Mesendoderm (in vitro differentiated cells): ENCODE measurements at regions not wholly inside any gene's neighbourhood (a gene's known extent, or its start where the extent isn't known, plus 50 kb on each side); places are given as distances from the start of the nearest gene placed in this dataset.

ENCODE experiments used
- DNase-seq: peaks from one replicate; pipeline ENCODE4 v3.0.0; 2013
- H2AK5ac ChIP-seq: 2 replicates; pipeline ENCODE4 v1.6.1; 2013; ENCODE audit warnings: low read length, inconsistent platforms
- H2BK120ac ChIP-seq: 2 replicates; pipeline ENCODE4 v1.6.1; 2013; ENCODE audit warnings: low read depth, mild to moderate bottlenecking, low read length, moderate library complexity, mixed read lengths
- H2BK15ac ChIP-seq: replicated peaks from 2 replicates; pipeline ENCODE4 v1.6.1; 2013; ENCODE audit warnings: low read depth, mild to moderate bottlenecking, moderate library complexity
- H2BK5ac ChIP-seq: 2 replicates; pipeline ENCODE4 v1.6.1; 2013; ENCODE audit warnings: low read length, inconsistent platforms
- H3K18ac ChIP-seq: 2 replicates; pipeline ENCODE4 v1.6.1; 2013; ENCODE audit warnings: mild to moderate bottlenecking, low read length, mixed read lengths
- H3K23ac ChIP-seq: one replicate; pipeline ENCODE4 v1.6.1; 2013; ENCODE audit warnings: low read length
- H3K27ac ChIP-seq: 2 replicates; pipeline ENCODE4 v1.5.1; 2013; ENCODE audit warnings: low read depth, mild to moderate bottlenecking, inconsistent platforms, low read length, moderate library complexity
- H3K27me3 ChIP-seq: 2 replicates; pipeline ENCODE4 v1.6.1; 2013; ENCODE audit warnings: low read length, control low read depth, mild to moderate bottlenecking, inconsistent platforms; ENCODE audit not compliant: insufficient read depth, poor library complexity
- H3K36me3 ChIP-seq: 2 replicates; pipeline ENCODE4 v1.6.1; 2013; ENCODE audit warnings: low read length, inconsistent platforms; ENCODE audit not compliant: control insufficient read depth, insufficient read depth
- H3K4ac ChIP-seq: one replicate; pipeline ENCODE4 v1.6.1; 2013; ENCODE audit warnings: low read depth, mild to moderate bottlenecking, low read length, moderate library complexity
- H3K4me1 ChIP-seq: 2 replicates; pipeline ENCODE4 v1.6.1; 2013; ENCODE audit warnings: low read depth, low read length, inconsistent platforms; ENCODE audit not compliant: control insufficient read depth
- H3K4me2 ChIP-seq: 2 replicates; pipeline ENCODE4 v1.6.1; 2013; ENCODE audit warnings: low read length
- H3K4me3 ChIP-seq: 2 replicates; pipeline ENCODE4 v1.5.1; 2013; ENCODE audit warnings: mild to moderate bottlenecking, low read length
- H3K56ac ChIP-seq: one replicate; pipeline ENCODE4 v1.6.1; 2013; ENCODE audit warnings: low read length
- H3K79me1 ChIP-seq: 2 replicates; pipeline ENCODE4 v1.6.1; 2013; ENCODE audit warnings: low read length, inconsistent platforms
- H3K79me2 ChIP-seq: 2 replicates; pipeline ENCODE4 v1.6.1; 2013; ENCODE audit warnings: mild to moderate bottlenecking, low read length; ENCODE audit not compliant: control insufficient read depth, insufficient read depth
- H3K9ac ChIP-seq: 2 replicates; pipeline ENCODE4 v1.6.1; 2013; ENCODE audit warnings: low read length, inconsistent platforms
- H4K5ac ChIP-seq: one replicate; pipeline ENCODE4 v1.6.1; 2013; ENCODE audit warnings: low read length
- H4K8ac ChIP-seq: one replicate; pipeline ENCODE4 v1.6.1; 2013; ENCODE audit warnings: low read depth, mild to moderate bottlenecking, control low read depth, low read length, moderate library complexity
- WGBS: extraction: QIAGEN DNeasy Blood & Tissue Kit; methylation state at CpG from one replicate; pipeline ENCODE4 v1.1.7; 2013; ENCODE audit warnings: low lambda C conversion rate, missing lambda C conversion rate; ENCODE audit not compliant: insufficient coverage; ENCODE audit errors: extremely low coverage; 5-methylcytosine and 5-hydroxymethylcytosine counted together

DNA sequence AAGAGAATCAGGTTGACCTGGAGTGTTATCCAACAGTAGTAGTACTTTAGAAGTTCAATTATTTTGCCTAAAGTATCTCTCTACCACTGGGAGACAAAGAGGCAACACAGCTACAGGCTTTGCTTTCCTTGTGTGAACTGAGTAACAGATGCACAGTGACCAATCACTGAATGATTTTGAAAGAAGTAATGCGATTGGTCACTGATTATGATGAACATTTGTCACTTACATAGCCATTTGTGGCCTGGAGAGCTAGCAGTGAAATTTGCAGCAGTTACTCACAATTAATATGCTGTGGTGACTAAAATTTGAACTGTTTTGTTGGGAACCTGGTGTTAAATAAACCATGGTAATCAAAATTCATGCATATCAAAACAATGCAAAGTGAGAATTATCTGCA lies 508.7 kb upstream of the DIPK2B start:
- DNase-seq = no peak
- Histone ChIP-seq H4K8ac (no peak overlapping the region), H3K4ac (no peak overlapping the region), H3K79me2 (no peaks in the 10 kb centered on the region), H3K27ac (no peak overlapping the region), H2BK5ac (no peak overlapping the region), H3K18ac (no peak overlapping the region), H3K79me1 (no peaks in the 10 kb centered on the region), H3K56ac (no peak overlapping the region), H2BK120ac (no peak overlapping the region), H4K5ac (no peak overlapping the region), H2BK15ac (no peak overlapping the region), H3K23ac (no peak overlapping the region), H2AK5ac (no peak overlapping the region), H3K36me3 (no peaks in the 10 kb centered on the region), H3K9ac (no peak overlapping the region), H3K4me2 (no peak overlapping the region), H3K4me1 (no peaks in the 10 kb centered on the region), H3K27me3 (no peaks in the 10 kb centered on the region), H3K4me3 (no peak overlapping the region)
- no CpG with 5 or more reads among the region's 1 CpG for WGBS

DNA sequence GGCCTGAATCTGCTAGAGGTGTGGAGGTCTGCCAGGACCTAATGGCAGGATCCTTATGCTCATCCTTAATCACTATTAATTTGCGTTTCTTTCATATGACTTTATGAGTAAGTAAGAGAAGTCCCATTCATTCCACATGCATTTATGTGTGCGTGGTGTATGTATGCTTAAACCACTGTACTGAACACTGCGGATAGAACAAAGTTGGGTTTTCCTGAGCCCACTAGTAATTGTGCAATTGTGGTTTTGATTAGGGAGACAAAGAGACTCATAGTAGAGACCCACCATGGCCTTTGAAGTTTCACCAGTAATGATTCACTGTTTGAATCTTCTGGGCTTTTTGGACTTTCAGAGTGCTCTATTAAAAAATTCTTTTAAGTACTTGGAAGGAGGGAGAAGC lies 498.5 kb upstream of the DIPK2B start:
- no CpG with 5 or more reads among the region's 3 CpGs for WGBS
- Histone ChIP-seq H3K27me3 (no peaks in the 10 kb centered on the region), H2BK15ac (no peak overlapping the region), H3K18ac (no peak overlapping the region), H2BK5ac (no peak overlapping the region), H3K4me1 (no peaks in the 10 kb centered on the region), H3K79me2 (no peaks in the 10 kb centered on the region), H3K9ac (no peak overlapping the region), H2AK5ac (no peak overlapping the region), H3K27ac (no peak overlapping the region), H3K4ac (no peak overlapping the region), H3K23ac (no peak overlapping the region), H4K8ac (no peak overlapping the region), H3K56ac (no peak overlapping the region), H3K36me3 (no peaks in the 10 kb centered on the region), H3K4me2 (no peak overlapping the region), H3K4me3 (no peak overlapping the region), H2BK120ac (no peak overlapping the region), H3K79me1 (no peaks in the 10 kb centered on the region), H4K5ac (no peak overlapping the region)
- DNase-seq = no peak

GRCh38 chrX:45697591-45697990 lies 496.9 kb upstream of the DIPK2B start:
- no peaks in the 10 kb centered on the region for H3K79me1 ChIP-seq
- no peak overlapping the region for H3K18ac ChIP-seq
- H3K79me2 ChIP-seq = no peaks in the 10 kb centered on the region
- no peak overlapping the region for H4K5ac ChIP-seq
- H3K4me2 ChIP-seq = no peak overlapping the region
- no peak overlapping the region for H3K4ac ChIP-seq
- no peak overlapping the region for H3K23ac ChIP-seq
- H2BK120ac ChIP-seq = no peak overlapping the region
- H3K27ac ChIP-seq = no peak overlapping the region
- no peaks in the 10 kb centered on the region for H3K27me3 ChIP-seq
- no peak overlapping the region for H3K4me3 ChIP-seq
- no peak overlapping the region for H2BK15ac ChIP-seq
- H3K4me1 ChIP-seq = no peaks in the 10 kb centered on the region
- no CpG with 5 or more reads among the region's 7 CpGs for WGBS
- DNase-seq = no peak
- no peak overlapping the region for H2BK5ac ChIP-seq
- H4K8ac ChIP-seq = no peak overlapping the region
- H3K36me3 ChIP-seq = no peaks in the 10 kb centered on the region
- H2AK5ac ChIP-seq = no peak overlapping the region
- no peak overlapping the region for H3K56ac ChIP-seq
- no peak overlapping the region for H3K9ac ChIP-seq

DNA sequence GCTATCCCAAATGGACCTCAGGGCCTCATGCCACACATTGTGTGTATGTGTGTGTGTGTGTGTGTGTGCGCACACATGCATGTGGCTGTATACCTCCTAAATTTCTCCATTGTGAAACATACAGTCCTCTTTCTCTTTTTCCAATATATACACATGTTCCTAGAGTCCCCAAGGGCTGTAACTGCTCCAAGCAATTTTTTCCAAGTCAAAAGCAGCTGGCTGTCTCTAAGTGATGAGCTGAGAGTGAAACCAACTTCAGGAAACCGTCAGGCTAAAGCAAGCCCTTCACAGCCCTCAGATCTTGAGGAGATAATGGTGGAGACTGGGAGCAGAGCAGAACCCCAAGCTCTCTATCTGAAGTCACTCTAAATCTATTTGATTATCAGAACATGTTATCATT lies 496.1 kb upstream of the DIPK2B start:
- H3K4me3 ChIP-seq = no peak overlapping the region
- no peak overlapping the region for H3K56ac ChIP-seq
- no peak overlapping the region for H2BK5ac ChIP-seq
- DNase-seq = no peak
- no peak overlapping the region for H3K23ac ChIP-seq
- no peaks in the 10 kb centered on the region for H3K79me1 ChIP-seq
- no peaks in the 10 kb centered on the region for H3K27me3 ChIP-seq
- no peaks in the 10 kb centered on the region for H3K4me1 ChIP-seq
- H3K27ac ChIP-seq = no peak overlapping the region
- H3K4ac ChIP-seq = no peak overlapping the region
- H2AK5ac ChIP-seq = no peak overlapping the region
- H3K18ac ChIP-seq = no peak overlapping the region
- WGBS = no CpG with 5 or more reads among the region's 2 CpGs
- H4K8ac ChIP-seq = no peak overlapping the region
- H3K9ac ChIP-seq = no peak overlapping the region
- H3K36me3 ChIP-seq = no peaks in the 10 kb centered on the region
- H4K5ac ChIP-seq = no peak overlapping the region
- no peak overlapping the region for H2BK120ac ChIP-seq
- no peak overlapping the region for H3K4me2 ChIP-seq
- H2BK15ac ChIP-seq = no peak overlapping the region
- no peaks in the 10 kb centered on the region for H3K79me2 ChIP-seq

DNA sequence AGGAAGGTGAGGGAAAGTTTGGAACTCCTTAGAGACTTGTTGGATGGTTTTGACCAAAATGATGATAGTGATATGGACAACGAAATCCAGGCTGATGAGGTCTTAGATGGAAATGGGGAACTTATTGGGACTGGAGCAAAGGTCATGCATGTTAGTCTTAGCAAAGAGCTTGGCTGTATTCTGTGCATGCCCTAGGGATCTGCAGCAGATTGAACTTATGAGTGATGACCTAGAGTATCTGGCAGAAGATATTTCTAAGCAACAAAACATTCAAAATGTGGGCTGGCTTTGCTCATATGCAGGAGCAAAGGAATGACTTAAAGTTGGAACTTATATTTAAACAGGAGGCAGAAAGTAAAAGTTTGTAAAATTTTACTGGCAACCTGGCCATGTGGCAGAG lies 489.3 kb upstream of the DIPK2B start:
- no peak overlapping the region for H3K56ac ChIP-seq
- no peak overlapping the region for H2AK5ac ChIP-seq
- H3K18ac ChIP-seq = no peak overlapping the region
- no peak overlapping the region for H4K5ac ChIP-seq
- no peak overlapping the region for H3K23ac ChIP-seq
- H2BK15ac ChIP-seq = no peak overlapping the region
- WGBS = no CpG with 5 or more reads among the region's 1 CpG
- H3K4me1 ChIP-seq = no peaks in the 10 kb centered on the region
- H3K79me2 ChIP-seq = no peaks in the 10 kb centered on the region
- H3K27me3 ChIP-seq = no peaks in the 10 kb centered on the region
- H2BK5ac ChIP-seq = no peak overlapping the region
- DNase-seq = no peak
- H3K4ac ChIP-seq = no peak overlapping the region
- no peak overlapping the region for H3K9ac ChIP-seq
- no peaks in the 10 kb centered on the region for H3K36me3 ChIP-seq
- H4K8ac ChIP-seq = no peak overlapping the region
- H2BK120ac ChIP-seq = no peak overlapping the region
- H3K4me3 ChIP-seq = no peak overlapping the region
- H3K4me2 ChIP-seq = no peak overlapping the region
- H3K27ac ChIP-seq = no peak overlapping the region
- no peaks in the 10 kb centered on the region for H3K79me1 ChIP-seq

GRCh38 chrX:45683914-45684313 lies 483.2 kb upstream of the DIPK2B start:
- Histone ChIP-seq H3K18ac (no peak overlapping the region), H3K9ac (no peak overlapping the region), H2BK5ac (no peak overlapping the region), H2BK120ac (no peak overlapping the region), H2AK5ac (no peak overlapping the region), H3K27me3 (no peaks in the 10 kb centered on the region), H3K4me3 (no peak overlapping the region), H4K5ac (no peak overlapping the region), H3K23ac (no peak overlapping the region), H3K4me2 (no peak overlapping the region), H3K79me1 (no peaks in the 10 kb centered on the region), H4K8ac (no peak overlapping the region), H3K4ac (no peak overlapping the region), H3K56ac (no peak overlapping the region), H3K27ac (no peak overlapping the region), H3K79me2 (no peaks in the 10 kb centered on the region), H3K36me3 (no peaks in the 10 kb centered on the region), H3K4me1 (no peaks in the 10 kb centered on the region), H2BK15ac (no peak overlapping the region)
- no peak for DNase-seq
- WGBS = no CpG with 5 or more reads among the region's 1 CpG
